Ishikawa (cell line): ENCODE measurements at regions not wholly inside any gene's neighbourhood (a gene's known extent, or its start where the extent isn't known, plus 50 kb on each side); places are given as distances from the start of the nearest gene placed in this dataset.

Experiments used
- CEBPB ChIP-seq: IDR thresholded peaks from 2 replicates; pipeline ENCODE4 v1.6.1; 2012
- CREB1 ChIP-seq: IDR thresholded peaks from 2 replicates; pipeline ENCODE4 v1.6.1; 2012; ENCODE audit warnings: low read depth
- EGR1 ChIP-seq: IDR thresholded peaks from 2 replicates; pipeline ENCODE4 v1.6.1; 2012
- EP300 ChIP-seq: IDR thresholded peaks from 2 replicates; pipeline ENCODE4 v1.6.1; 2012; ENCODE audit warnings: borderline replicate concordance
- FOXM1 ChIP-seq: IDR thresholded peaks from 2 replicates; pipeline ENCODE4 v1.6.1; 2012; ENCODE audit warnings: low read depth, borderline replicate concordance
- MAX ChIP-seq: IDR thresholded peaks from 2 replicates; pipeline ENCODE4 v1.6.1; 2012
- NFIC ChIP-seq: IDR thresholded peaks from 2 replicates; pipeline ENCODE4 v1.6.1; 2012
- RAD21 ChIP-seq: IDR thresholded peaks from 2 replicates; pipeline ENCODE4 v1.6.1; 2012; ENCODE audit warnings: low read depth
- REST ChIP-seq: IDR thresholded peaks from 2 replicates; pipeline ENCODE4 v1.6.1; 2012; ENCODE audit warnings: low read depth, mild to moderate bottlenecking
- TAF1 ChIP-seq: IDR thresholded peaks from 2 replicates; pipeline ENCODE4 v1.6.1; 2012; ENCODE audit warnings: low read depth, mild to moderate bottlenecking
- TCF12 ChIP-seq: IDR thresholded peaks from 2 replicates; pipeline ENCODE4 v1.6.1; 2012; ENCODE audit warnings: low read depth
- TEAD4 ChIP-seq: IDR thresholded peaks from 2 replicates; pipeline ENCODE4 v1.6.1; 2012
- USF1 ChIP-seq: IDR thresholded peaks from 2 replicates; pipeline ENCODE4 v1.6.1; 2012
- YY1 ChIP-seq: IDR thresholded peaks from 2 replicates; pipeline ENCODE4 v1.6.1; 2012; ENCODE audit warnings: low read depth
- ZBTB7A ChIP-seq: IDR thresholded peaks from 2 replicates; pipeline ENCODE4 v1.6.1; 2012; ENCODE audit warnings: low read depth

DNA sequence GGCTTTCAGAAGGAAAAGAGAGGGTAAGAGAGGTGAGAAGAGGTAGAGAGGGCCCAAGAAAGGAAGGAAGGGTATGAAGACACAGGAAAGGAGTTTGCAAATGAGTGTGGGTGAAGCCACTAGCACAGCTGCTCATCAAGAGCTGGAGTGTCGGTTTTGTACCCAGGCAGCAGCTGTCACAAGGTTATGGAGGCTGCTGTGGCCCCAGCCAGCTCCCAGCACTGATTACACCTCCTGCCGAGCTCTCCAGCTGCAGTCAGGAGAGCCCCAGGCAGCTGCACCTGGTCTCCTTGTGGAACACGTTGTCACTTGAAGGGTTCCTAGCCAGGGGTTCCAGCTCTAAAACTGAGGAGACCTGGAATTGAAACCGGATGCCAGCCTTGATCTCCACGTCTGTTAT lies 60.4 kb upstream of the CHD2 start:
- TF ChIP-seq REST (no peak), TEAD4 (no peak), MAX (no peak; the same call in 1 of the 2 replicates), YY1 (no peak), EGR1 (no peak), TCF12 (no peak), FOXM1 (no peak), NFIC (no peak), ZBTB7A (no peak)

DNA sequence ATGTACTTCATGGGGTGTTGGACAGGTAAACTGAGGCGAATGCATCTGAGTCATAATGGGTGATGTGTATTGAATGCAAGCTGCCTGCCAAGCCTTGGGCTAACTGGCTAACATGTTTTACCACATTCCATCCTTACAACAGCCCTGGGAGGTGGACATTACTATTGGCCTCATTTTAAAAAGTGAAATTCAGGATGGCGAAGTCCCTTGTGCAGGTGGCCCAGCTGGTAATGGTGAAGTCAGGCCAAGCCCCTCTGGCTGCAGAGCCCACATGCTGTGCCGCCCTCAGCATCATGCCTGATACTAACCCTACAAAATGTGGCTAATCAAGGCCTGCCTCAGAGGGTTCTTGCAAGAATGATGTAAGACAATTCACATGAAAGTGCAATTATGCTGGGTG lies 60.0 kb upstream of the CHD2 start:
- TF ChIP-seq TCF12 (peak; percentile 83), TEAD4 (peak; percentile 85), CEBPB (0 out of 2 replicates have a peak, but pooled peaks have one; percentile 8), TAF1 (no peak), FOXM1 (no peak; the same call in 1 of the 2 replicates), CREB1 (no peak), MAX (peak; percentile 74), RAD21 (no peak), NFIC (peak; percentile 73), YY1 (peak; percentile 62; the same call in 1 of the 2 replicates), EGR1 (no peak), USF1 (no peak), REST (no peak), ZBTB7A (no peak), EP300 (peak; percentile 57; the same call in 1 of the 2 replicates)

DNA sequence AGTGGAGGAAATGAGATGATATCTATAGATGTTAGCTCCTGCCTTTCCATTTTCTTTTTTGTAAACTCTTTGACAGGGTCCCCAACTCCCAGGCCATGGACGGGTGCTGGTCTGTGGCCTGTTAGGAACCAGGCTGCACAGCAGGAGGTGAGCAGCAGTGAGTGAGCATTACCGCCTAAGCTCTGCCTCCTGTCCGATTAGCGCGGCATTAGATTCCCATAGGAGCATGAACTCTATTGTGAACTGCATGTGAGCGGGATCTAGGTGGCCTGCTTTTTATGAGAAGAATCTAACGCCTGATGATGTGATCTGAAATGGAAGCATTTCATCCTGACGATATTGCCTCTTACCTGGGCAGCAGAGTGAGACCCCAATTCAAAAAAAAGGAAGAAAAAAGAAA lies 56.8 kb upstream of the CHD2 start:
- TF ChIP-seq NFIC (no peak), TAF1 (no peak), CREB1 (no peak), REST (no peak), EP300 (no peak), TEAD4 (no peak), EGR1 (no peak), CEBPB (no peak), ZBTB7A (no peak), YY1 (no peak), MAX (no peak), TCF12 (no peak), FOXM1 (no peak), RAD21 (no peak), USF1 (no peak)

GRCh38 chr15:92843814-92844213 lies 56.3 kb upstream of the CHD2 start:
- TF ChIP-seq TAF1, result no peak
- TF ChIP-seq RAD21, result no peak

- TF ChIP-seq NFIC (peak; percentile 36; the same call in 1 of the 2 replicates), TEAD4 (no peak), FOXM1 (peak; percentile 73; the same call in 1 of the 2 replicates)
Observed at GRCh38 chr15:92845126-92845508, 55.0 kb upstream of the CHD2 start.
